HL-60 (cell line): ENCODE measurements at regions not wholly inside any gene's neighbourhood (a gene's known extent, or its start where the extent isn't known, plus 50 kb on each side); places are given as distances from the start of the nearest gene placed in this dataset.

Source experiments
- DNase-seq, 2 experiments: peaks; one replicate each; pipeline ENCODE4 v3.0.0-alpha.2; 2010 to 2020; ENCODE audit warnings: low read depth in 1 of 2, low spot score in 1 of 2
- H3K27ac ChIP-seq: fragments of 250-450 bp; sonication (Bioruptor Pico); replicated peaks from 2 replicates; pipeline ENCODE4 v1.5.1; 2020; ENCODE audit warnings: mild to moderate bottlenecking, moderate library complexity
- H3K27me3 ChIP-seq: fragments of 250-450 bp; sonication (Bioruptor Pico); 2 replicates; pipeline ENCODE4 v1.5.1; 2021; ENCODE audit warnings: mild to moderate bottlenecking, moderate library complexity; ENCODE audit not compliant: insufficient read depth, poor library complexity, severe bottlenecking
- H3K4me3 ChIP-seq: replicated peaks from 2 replicates; pipeline ENCODE4 v1.5.1; 2011; ENCODE audit warnings: mild to moderate bottlenecking, control low read depth, low read length; ENCODE audit not compliant: insufficient read depth
- GABPA ChIP-seq: IDR thresholded peaks from 2 replicates; pipeline ENCODE4 v1.6.1; 2012; ENCODE audit warnings: low read depth
- POLR2AphosphoS5 ChIP-seq: IDR thresholded peaks from 2 replicates; pipeline ENCODE4 v1.6.1; 2012; ENCODE audit warnings: low read depth
- SPI1 ChIP-seq: IDR thresholded peaks from 2 replicates; pipeline ENCODE4 v1.6.1; 2012; ENCODE audit warnings: low read depth, mild to moderate bottlenecking, borderline replicate concordance
- TF ChIP-seq, protein P1 (sequence below): IDR thresholded peaks from one replicate; pipeline ENCODE4 v1.5.1; 2011; ENCODE audit warnings: low read length, control low read depth, inconsistent platforms; ENCODE audit not compliant: insufficient read depth
- TF ChIP-seq, protein P2 (sequence below): IDR thresholded peaks from 2 replicates; pipeline ENCODE4 v1.6.1; 2012; ENCODE audit warnings: low read depth; ENCODE audit not compliant: insufficient replicate concordance

DNA sequence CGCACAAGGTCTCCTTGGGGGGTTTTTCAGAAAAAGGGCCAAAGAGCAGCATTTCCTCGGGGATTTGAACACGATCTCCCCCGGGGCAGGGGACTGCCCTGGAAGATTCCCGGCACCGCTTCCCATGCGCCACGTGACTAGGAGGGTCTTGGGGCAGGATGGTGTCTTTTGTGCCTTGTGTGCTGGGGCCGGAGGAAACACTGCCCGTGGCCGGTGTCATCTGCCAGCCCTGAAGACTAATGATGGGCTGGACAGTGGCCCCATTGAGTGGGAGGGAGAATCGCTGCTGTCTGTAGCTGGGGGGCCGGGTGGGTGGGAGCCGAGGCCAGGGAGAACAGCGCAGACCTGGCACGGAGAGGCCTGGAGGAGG is 315.1 kb downstream of the SEC14L1 start:
- Histone ChIP-seq H3K27ac (no peak overlapping the region), H3K27me3 (no peaks in the 10 kb centered on the region), H3K4me3 (no peak overlapping the region)
- TF ChIP-seq SPI1 (no peak), POLR2AphosphoS5 (no peak), GABPA (no peak)
- TF ChIP-seq, protein P1, sequence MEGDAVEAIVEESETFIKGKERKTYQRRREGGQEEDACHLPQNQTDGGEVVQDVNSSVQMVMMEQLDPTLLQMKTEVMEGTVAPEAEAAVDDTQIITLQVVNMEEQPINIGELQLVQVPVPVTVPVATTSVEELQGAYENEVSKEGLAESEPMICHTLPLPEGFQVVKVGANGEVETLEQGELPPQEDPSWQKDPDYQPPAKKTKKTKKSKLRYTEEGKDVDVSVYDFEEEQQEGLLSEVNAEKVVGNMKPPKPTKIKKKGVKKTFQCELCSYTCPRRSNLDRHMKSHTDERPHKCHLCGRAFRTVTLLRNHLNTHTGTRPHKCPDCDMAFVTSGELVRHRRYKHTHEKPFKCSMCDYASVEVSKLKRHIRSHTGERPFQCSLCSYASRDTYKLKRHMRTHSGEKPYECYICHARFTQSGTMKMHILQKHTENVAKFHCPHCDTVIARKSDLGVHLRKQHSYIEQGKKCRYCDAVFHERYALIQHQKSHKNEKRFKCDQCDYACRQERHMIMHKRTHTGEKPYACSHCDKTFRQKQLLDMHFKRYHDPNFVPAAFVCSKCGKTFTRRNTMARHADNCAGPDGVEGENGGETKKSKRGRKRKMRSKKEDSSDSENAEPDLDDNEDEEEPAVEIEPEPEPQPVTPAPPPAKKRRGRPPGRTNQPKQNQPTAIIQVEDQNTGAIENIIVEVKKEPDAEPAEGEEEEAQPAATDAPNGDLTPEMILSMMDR: no peak
- TF ChIP-seq, protein P2, sequence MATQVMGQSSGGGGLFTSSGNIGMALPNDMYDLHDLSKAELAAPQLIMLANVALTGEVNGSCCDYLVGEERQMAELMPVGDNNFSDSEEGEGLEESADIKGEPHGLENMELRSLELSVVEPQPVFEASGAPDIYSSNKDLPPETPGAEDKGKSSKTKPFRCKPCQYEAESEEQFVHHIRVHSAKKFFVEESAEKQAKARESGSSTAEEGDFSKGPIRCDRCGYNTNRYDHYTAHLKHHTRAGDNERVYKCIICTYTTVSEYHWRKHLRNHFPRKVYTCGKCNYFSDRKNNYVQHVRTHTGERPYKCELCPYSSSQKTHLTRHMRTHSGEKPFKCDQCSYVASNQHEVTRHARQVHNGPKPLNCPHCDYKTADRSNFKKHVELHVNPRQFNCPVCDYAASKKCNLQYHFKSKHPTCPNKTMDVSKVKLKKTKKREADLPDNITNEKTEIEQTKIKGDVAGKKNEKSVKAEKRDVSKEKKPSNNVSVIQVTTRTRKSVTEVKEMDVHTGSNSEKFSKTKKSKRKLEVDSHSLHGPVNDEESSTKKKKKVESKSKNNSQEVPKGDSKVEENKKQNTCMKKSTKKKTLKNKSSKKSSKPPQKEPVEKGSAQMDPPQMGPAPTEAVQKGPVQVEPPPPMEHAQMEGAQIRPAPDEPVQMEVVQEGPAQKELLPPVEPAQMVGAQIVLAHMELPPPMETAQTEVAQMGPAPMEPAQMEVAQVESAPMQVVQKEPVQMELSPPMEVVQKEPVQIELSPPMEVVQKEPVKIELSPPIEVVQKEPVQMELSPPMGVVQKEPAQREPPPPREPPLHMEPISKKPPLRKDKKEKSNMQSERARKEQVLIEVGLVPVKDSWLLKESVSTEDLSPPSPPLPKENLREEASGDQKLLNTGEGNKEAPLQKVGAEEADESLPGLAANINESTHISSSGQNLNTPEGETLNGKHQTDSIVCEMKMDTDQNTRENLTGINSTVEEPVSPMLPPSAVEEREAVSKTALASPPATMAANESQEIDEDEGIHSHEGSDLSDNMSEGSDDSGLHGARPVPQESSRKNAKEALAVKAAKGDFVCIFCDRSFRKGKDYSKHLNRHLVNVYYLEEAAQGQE: no peak
- no peak for DNase-seq

DNA sequence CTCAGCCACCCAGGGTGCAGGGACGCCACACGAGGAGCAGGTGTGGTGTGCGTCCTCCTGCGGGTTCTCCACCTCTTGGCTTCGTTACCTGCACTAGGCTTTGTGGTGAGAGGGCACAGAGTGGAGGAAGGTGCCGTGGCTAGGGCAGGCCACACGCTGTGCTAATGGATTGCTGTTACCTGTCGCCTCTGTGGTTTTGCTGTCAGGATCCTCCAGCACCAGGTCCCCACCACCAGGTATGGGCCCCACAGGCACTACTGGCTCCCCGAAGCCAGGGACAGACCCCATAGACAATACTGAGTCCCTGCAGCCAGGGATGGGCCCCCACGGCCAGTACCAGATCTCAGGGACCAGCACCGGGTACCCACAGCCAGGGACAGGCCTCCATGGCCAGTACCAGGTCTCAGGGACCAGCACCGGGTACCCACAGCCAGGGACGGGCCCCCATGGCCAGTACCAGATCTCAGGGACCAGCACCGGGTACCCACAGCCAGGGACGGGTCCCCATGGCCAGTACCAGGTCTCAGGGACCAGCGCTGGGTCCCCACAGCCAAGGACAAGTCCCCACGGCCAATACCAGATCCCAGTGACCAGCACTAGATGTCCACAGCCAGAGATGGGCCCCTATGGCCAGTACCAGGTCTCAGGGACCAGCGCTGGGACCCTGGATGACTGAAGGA is 315.6 kb downstream of the SEC14L1 start:
- no peak overlapping the region for H3K27ac ChIP-seq
- DNase-seq: no peak
- TF ChIP-seq, protein P2: no peak
- TF ChIP-seq, protein P1: no peak
- no peak for TF ChIP-seq SPI1
- TF ChIP-seq POLR2AphosphoS5: no peak
- no peak for TF ChIP-seq GABPA
- H3K4me3 ChIP-seq: no peak overlapping the region
- no peaks in the 10 kb centered on the region for H3K27me3 ChIP-seq

DNA sequence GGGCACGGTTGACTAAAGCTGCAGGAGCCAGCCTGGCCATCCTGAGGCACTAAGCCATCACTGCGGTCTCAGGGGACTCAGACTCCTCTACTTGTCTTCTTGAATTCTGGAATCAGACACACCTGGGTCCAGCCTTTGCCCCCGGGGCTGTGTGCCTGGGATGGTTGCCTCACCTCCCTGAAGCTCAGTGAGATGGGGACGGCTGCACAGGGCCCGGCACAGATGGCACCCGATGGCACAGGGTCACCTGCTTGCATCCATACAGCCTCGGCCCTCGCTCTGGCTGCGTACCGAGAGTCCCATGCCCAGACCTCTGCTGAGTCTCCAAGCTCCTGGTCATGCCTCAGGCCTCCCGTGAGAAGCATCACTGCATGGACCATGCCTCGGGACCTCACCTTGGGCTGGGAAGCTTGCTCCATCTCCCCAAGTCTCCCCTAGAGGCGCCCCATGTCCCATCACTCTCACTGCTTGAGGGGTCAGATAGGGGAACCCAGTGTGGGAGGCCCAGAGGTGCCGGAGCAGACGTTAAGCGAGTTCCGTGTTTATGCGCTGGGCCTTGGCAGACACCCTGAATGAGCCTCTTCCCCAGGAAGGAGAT is 316.3 kb downstream of the SEC14L1 start:
- TF ChIP-seq, protein P1: no peak
- TF ChIP-seq SPI1 (no peak), GABPA (no peak), POLR2AphosphoS5 (no peak)
- TF ChIP-seq, protein P2: no peak
- H3K4me3 ChIP-seq: no peak overlapping the region

More for the DNA sequence above, 316.3 kb downstream of the SEC14L1 start:
- Histone ChIP-seq H3K27me3 (no peaks in the 10 kb centered on the region), H3K27ac (peak overlapping the region; percentile 29)
- DNase-seq: no peak
